ENCODE measurements at regions not wholly inside any gene's neighbourhood (a gene's known extent, or its start where the extent isn't known, plus 50 kb on each side); places are given as distances from the start of the nearest gene placed in this dataset.

- TF ChIP-seq CTCF (IDR thresholded peaks at IDR 0.05; ENCODE audit: low read depth, low read length) (peak; percentile 27), POLR2A (IDR thresholded peaks at IDR 0.05; ENCODE audit: extremely low read depth, insufficient read length) (no peak), MAX (IDR thresholded peaks at IDR 0.05; ENCODE audit: low read depth, low read length) (no peak)
Measured at GRCh38 chr13:27338816-27339215, 68.2 kb downstream of the RASL11A start.
